ENCODE measurements at regions not wholly inside any gene's neighbourhood (a gene's known extent, or its start where the extent isn't known, plus 50 kb on each side); places are given as distances from the start of the nearest gene placed in this dataset.
A peak's percentile ranks its signal among the peaks of the same experiment; 100 is the strongest.

DNA sequence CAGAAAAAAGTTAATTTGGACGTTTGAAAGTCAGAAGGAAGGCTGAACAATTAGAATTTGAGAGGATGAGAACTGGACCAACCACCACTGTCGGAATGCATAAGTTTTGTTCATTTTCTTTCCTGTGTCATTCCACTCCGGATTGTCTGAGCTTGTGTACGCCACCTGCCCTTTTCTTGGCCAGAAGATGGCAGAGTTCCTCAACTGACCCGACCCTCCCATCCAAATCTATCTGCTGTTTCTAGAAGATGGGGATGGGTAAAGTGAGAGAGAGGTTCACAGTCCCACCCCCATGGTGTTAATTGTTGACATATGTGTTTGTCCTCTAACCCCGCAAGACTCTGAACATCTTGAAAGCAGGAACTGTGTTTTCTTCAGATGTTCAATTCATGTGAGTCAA is 388.0 kb downstream of the VRK1 start:
- Histone ChIP-seq H3K4me1 (no peaks in the 10 kb centered on the region), H3K27me3 (peaks cover 22% of the 10 kb centered on the region), H3K9me3 (no peaks in the 10 kb centered on the region), H3K36me3 (no peaks in the 10 kb centered on the region), H3K4me3 (no peak overlapping the region), H3K27ac (no peak overlapping the region)
- 16 to 59% methylated on average over 3 to 6 of the region's 6 CpGs for WGBS, 2 donors (ENCODE audit: low coverage in 1 of 2)
- ATAC-seq: no peak
- TF ChIP-seq EP300 (IDR thresholded peaks at IDR 0.05) (no peak), POLR2A (IDR thresholded peaks at IDR 0.05) (no peak), POLR2AphosphoS5 (IDR thresholded peaks at IDR 0.05) (no peak)
- TF ChIP-seq, protein P1, sequence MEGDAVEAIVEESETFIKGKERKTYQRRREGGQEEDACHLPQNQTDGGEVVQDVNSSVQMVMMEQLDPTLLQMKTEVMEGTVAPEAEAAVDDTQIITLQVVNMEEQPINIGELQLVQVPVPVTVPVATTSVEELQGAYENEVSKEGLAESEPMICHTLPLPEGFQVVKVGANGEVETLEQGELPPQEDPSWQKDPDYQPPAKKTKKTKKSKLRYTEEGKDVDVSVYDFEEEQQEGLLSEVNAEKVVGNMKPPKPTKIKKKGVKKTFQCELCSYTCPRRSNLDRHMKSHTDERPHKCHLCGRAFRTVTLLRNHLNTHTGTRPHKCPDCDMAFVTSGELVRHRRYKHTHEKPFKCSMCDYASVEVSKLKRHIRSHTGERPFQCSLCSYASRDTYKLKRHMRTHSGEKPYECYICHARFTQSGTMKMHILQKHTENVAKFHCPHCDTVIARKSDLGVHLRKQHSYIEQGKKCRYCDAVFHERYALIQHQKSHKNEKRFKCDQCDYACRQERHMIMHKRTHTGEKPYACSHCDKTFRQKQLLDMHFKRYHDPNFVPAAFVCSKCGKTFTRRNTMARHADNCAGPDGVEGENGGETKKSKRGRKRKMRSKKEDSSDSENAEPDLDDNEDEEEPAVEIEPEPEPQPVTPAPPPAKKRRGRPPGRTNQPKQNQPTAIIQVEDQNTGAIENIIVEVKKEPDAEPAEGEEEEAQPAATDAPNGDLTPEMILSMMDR (IDR thresholded peaks at IDR 0.05): peak in 1 of 4 experiments; percentile 8

DNA sequence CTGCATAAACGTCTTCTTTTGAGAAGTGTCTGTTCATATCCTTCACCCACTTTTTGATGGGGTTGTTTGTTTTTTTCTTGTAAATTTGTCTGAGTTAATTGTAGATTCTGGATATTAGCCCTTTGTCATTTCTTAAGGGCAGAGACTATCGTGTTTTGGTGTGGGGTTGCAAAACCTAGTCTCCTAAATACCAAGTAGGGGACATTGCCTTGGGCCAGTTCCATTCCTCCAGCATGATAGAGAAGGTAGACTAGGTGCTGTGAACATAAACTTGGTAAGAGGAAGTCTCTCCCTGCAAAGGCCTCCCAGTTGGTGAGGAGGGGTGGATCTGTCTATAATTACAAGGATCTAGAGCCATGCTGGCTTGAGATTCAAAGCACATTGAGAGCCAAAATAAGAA is 390.7 kb downstream of the VRK1 start:
- WGBS, 2 donors (ENCODE audit: low coverage in 1 of 2): 56 to 60% methylated on average over 1 to 2 of the region's 2 CpGs
- Histone ChIP-seq H3K36me3 (no peaks in the 10 kb centered on the region), H3K9me3 (no peaks in the 10 kb centered on the region), H3K27ac (no peak overlapping the region), H3K4me3 (no peak overlapping the region), H3K27me3 (peaks cover 26% of the 10 kb centered on the region), H3K4me1 (no peaks in the 10 kb centered on the region)
- no peak for TF ChIP-seq EP300 (IDR thresholded peaks at IDR 0.05)
- TF ChIP-seq POLR2AphosphoS5 (IDR thresholded peaks at IDR 0.05): no peak
- TF ChIP-seq, protein P1 (IDR thresholded peaks at IDR 0.05): no peak
- no peak for TF ChIP-seq POLR2A (IDR thresholded peaks at IDR 0.05)
- ATAC-seq: no peak

- Histone ChIP-seq H3K9me3 (peaks cover 0 to 24% (median 0%) of the 10 kb centered on the region in 3 donors), H3K4me1 (no peaks in the 10 kb centered on the region), H3K4me3 (no peak overlapping the region), H3K27me3 (peaks cover 11% of the 10 kb centered on the region), H3K27ac (no peak overlapping the region), H3K36me3 (no peaks in the 10 kb centered on the region)
- 80 to 100% methylated on average over 1 to 2 of the region's 4 CpGs for WGBS, 2 donors (ENCODE audit: low coverage in 1 of 2)
- TF ChIP-seq POLR2A (IDR thresholded peaks at IDR 0.05) (no peak), EP300 (IDR thresholded peaks at IDR 0.05) (no peak), POLR2AphosphoS5 (IDR thresholded peaks at IDR 0.05) (no peak)
- TF ChIP-seq, protein P1 (IDR thresholded peaks at IDR 0.05): no peak
- ATAC-seq: no peak
Observed at GRCh38 chr14:97196336-97196735, 399.2 kb downstream of the VRK1 start.

- Histone ChIP-seq H3K9me3 (peaks cover 0 to 24% (median 0%) of the 10 kb centered on the region in 3 donors), H3K27ac (no peak overlapping the region), H3K36me3 (no peaks in the 10 kb centered on the region), H3K4me1 (no peaks in the 10 kb centered on the region), H3K4me3 (no peak overlapping the region), H3K27me3 (peaks cover 10% of the 10 kb centered on the region)
- ATAC-seq: no peak
- TF ChIP-seq POLR2A (IDR thresholded peaks at IDR 0.05) (no peak), EP300 (IDR thresholded peaks at IDR 0.05) (no peak), POLR2AphosphoS5 (IDR thresholded peaks at IDR 0.05) (no peak)
- TF ChIP-seq, protein P1 (IDR thresholded peaks at IDR 0.05): no peak
Observed at GRCh38 chr14:97198813-97199212, 401.6 kb downstream of the VRK1 start.

DNA sequence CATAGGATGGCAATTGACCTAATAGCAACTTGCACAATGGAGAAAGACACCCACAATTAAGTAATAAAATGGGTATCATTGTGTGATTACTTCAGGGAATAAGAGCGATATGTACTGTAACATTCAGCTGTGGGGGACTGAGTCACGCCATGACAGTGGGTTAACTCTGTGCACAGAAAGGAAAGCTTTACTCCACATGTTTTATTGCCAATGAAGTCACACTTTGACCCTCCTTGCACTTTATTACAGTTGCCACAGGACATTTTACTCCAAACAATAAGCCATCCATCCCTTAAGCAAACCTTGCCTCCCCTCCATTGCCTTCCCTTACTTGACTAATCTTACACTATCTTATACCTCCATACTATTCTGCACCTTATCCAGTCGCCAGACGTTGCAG is 403.1 kb downstream of the VRK1 start:
- no peak for ATAC-seq
- Histone ChIP-seq H3K4me3 (no peak overlapping the region), H3K27me3 (peaks cover 10% of the 10 kb centered on the region), H3K27ac (no peak overlapping the region), H3K4me1 (no peaks in the 10 kb centered on the region), H3K9me3 (peaks cover 0 to 14% (median 0%) of the 10 kb centered on the region in 3 donors), H3K36me3 (no peaks in the 10 kb centered on the region)
- 76 to 90% methylated on average over 3 of the region's 4 CpGs for WGBS, 2 donors (ENCODE audit: low coverage in 1 of 2)
- TF ChIP-seq, protein P1 (IDR thresholded peaks at IDR 0.05): no peak
- TF ChIP-seq POLR2A (IDR thresholded peaks at IDR 0.05) (no peak), EP300 (IDR thresholded peaks at IDR 0.05) (no peak), POLR2AphosphoS5 (IDR thresholded peaks at IDR 0.05) (no peak)
